ENCODE measurements at regions not wholly inside any gene's neighbourhood (a gene's known extent, or its start where the extent isn't known, plus 50 kb on each side); places are given as distances from the start of the nearest gene placed in this dataset.

- Histone ChIP-seq H3K4me3 (ENCODE audit: insufficient read depth, low read length) (no peak overlapping the region), H3K27me3 (ENCODE audit: insufficient read depth, low read length) (no peaks in the 10 kb centered on the region), H3K27ac (ENCODE audit: low read depth, low read length) (no peak overlapping the region), H2AFZ (ENCODE audit: low read length) (no peak overlapping the region), H3K4me1 (ENCODE audit: insufficient read depth, low read length) (no peaks in the 10 kb centered on the region), H3K4me2 (ENCODE audit: insufficient read depth, low read length) (no peak overlapping the region), H3K9me3 (ENCODE audit: low read depth, low read length) (peaks cover 3% of the 10 kb centered on the region), H4K20me1 (ENCODE audit: insufficient read depth, low read length) (no peaks in the 10 kb centered on the region), H3K79me2 (ENCODE audit: insufficient read depth, low read length) (no peaks in the 10 kb centered on the region), H3K36me3 (ENCODE audit: insufficient read depth, low read length) (no peaks in the 10 kb centered on the region)
- DNase-seq (ENCODE audit: insufficient read length, low spot score, missing footprints) = no peak
- TF ChIP-seq CTCF (IDR thresholded peaks at IDR 0.05; ENCODE audit: extremely low read depth, low read depth, low read length) = no peak
These were observed 348.1 kb upstream of the VWC2 start for GRCh38 chr7:49425277-49425818.

- H3K4me3 ChIP-seq (ENCODE audit: insufficient read depth, low read length) = no peak overlapping the region
- H4K20me1 ChIP-seq (ENCODE audit: insufficient read depth, low read length) = no peaks in the 10 kb centered on the region
- DNase-seq (ENCODE audit: insufficient read length, low spot score, missing footprints) = no peak
- H3K36me3 ChIP-seq (ENCODE audit: insufficient read depth, low read length) = no peaks in the 10 kb centered on the region
- H3K4me1 ChIP-seq (ENCODE audit: insufficient read depth, low read length) = no peaks in the 10 kb centered on the region
- no peaks in the 10 kb centered on the region for H3K27me3 ChIP-seq (ENCODE audit: insufficient read depth, low read length)
- TF ChIP-seq CTCF (IDR thresholded peaks at IDR 0.05; ENCODE audit: extremely low read depth, low read depth, low read length) = no peak
- no peaks in the 10 kb centered on the region for H3K9me3 ChIP-seq (ENCODE audit: low read depth, low read length)
- H2AFZ ChIP-seq (ENCODE audit: low read length) = no peak overlapping the region
- H3K4me2 ChIP-seq (ENCODE audit: insufficient read depth, low read length) = no peak overlapping the region
- no peaks in the 10 kb centered on the region for H3K79me2 ChIP-seq (ENCODE audit: insufficient read depth, low read length)
- H3K27ac ChIP-seq (ENCODE audit: low read depth, low read length) = no peak overlapping the region
These were observed 341.2 kb upstream of the VWC2 start for GRCh38 chr7:49432254-49432653.

- Histone ChIP-seq H3K9me3 (ENCODE audit: low read depth, low read length) (peaks cover 4% of the 10 kb centered on the region), H3K79me2 (ENCODE audit: insufficient read depth, low read length) (no peaks in the 10 kb centered on the region), H3K4me3 (ENCODE audit: insufficient read depth, low read length) (no peak overlapping the region), H3K4me1 (ENCODE audit: insufficient read depth, low read length) (no peaks in the 10 kb centered on the region), H2AFZ (ENCODE audit: low read length) (no peak overlapping the region), H3K27ac (ENCODE audit: low read depth, low read length) (no peak overlapping the region), H3K27me3 (ENCODE audit: insufficient read depth, low read length) (no peaks in the 10 kb centered on the region), H3K4me2 (ENCODE audit: insufficient read depth, low read length) (no peak overlapping the region), H3K36me3 (ENCODE audit: insufficient read depth, low read length) (no peaks in the 10 kb centered on the region), H4K20me1 (ENCODE audit: insufficient read depth, low read length) (no peaks in the 10 kb centered on the region)
- no peak for TF ChIP-seq CTCF (IDR thresholded peaks at IDR 0.05; ENCODE audit: extremely low read depth, low read depth, low read length)
- DNase-seq (ENCODE audit: insufficient read length, low spot score, missing footprints) = no peak
These were observed 339.6 kb upstream of the VWC2 start for GRCh38 chr7:49433794-49434193.

DNA sequence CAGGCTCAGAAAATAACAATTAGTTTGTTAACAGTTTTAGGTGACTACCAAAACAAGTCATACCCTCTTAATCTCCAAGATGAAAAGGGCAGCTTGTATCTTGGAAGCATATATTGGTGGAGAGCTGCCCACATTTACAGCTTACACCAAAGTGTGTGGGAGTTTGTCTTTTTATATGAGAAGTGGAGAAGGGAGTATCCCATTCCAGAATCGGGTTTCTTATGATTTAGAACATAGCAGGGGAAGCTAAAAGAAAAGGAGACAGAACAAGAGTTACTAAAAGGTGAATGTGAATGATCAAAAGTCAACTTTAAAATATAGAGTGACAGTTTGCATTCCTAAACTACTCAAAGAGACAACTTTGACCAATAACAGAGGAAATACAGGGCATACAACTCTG, 338.6 kb upstream of the VWC2 start:
- Histone ChIP-seq H3K9me3 (ENCODE audit: low read depth, low read length) (peaks cover 4% of the 10 kb centered on the region), H3K4me2 (ENCODE audit: insufficient read depth, low read length) (no peak overlapping the region), H3K79me2 (ENCODE audit: insufficient read depth, low read length) (no peaks in the 10 kb centered on the region), H3K4me1 (ENCODE audit: insufficient read depth, low read length) (no peaks in the 10 kb centered on the region), H3K27ac (ENCODE audit: low read depth, low read length) (no peak overlapping the region), H3K4me3 (ENCODE audit: insufficient read depth, low read length) (no peak overlapping the region), H4K20me1 (ENCODE audit: insufficient read depth, low read length) (no peaks in the 10 kb centered on the region), H3K27me3 (ENCODE audit: insufficient read depth, low read length) (no peaks in the 10 kb centered on the region), H3K36me3 (ENCODE audit: insufficient read depth, low read length) (no peaks in the 10 kb centered on the region), H2AFZ (ENCODE audit: low read length) (no peak overlapping the region)
- no peak for TF ChIP-seq CTCF (IDR thresholded peaks at IDR 0.05; ENCODE audit: extremely low read depth, low read depth, low read length)
- no peak for DNase-seq (ENCODE audit: insufficient read length, low spot score, missing footprints)
